HG03432 (cell line): ENCODE measurements at regions not wholly inside any gene's neighbourhood (a gene's known extent, or its start where the extent isn't known, plus 50 kb on each side); places are given as distances from the start of the nearest gene placed in this dataset.

Experiments
- ATAC-seq: cut with Tn5 transposase; IDR thresholded peaks from one replicate; pipeline ENCODE4 v1.9.1; 2021; ENCODE audit warnings: mild to moderate bottlenecking, moderate library complexity; ENCODE audit not compliant: unreplicated experiment

GRCh38 chr13:28548468-28548867 is 53.5 kb upstream of the FLT1 start:
- no peak for ATAC-seq

- no peak for ATAC-seq
Measured at GRCh38 chr13:28545583-28546333, 50.8 kb upstream of the FLT1 start.
